Activated naive CD4-positive, alpha-beta T cell treated with anti-CD3 and anti-CD28 coated beads, Interleukin-2, amount 10 ng/mL, durations not matched to agents 7 days and 5 days (primary cell): ENCODE measurements at regions not wholly inside any gene's neighbourhood (a gene's known extent, or its start where the extent isn't known, plus 50 kb on each side); places are given as distances from the start of the nearest gene placed in this dataset.

Source experiments
- CTCF ChIA-PET: fragments of 350-600 bp; sonication (Branson Sonifier 250); formaldehyde crosslinking; loops from one replicate; lab custom pipeline; 2021; ENCODE audit warnings: antibody characterized with exemption; lab: Charles Lee
- DNase-seq: peaks from one replicate; pipeline ENCODE4 v3.0.0-alpha.2; 2020
- H3K27ac Mint-ChIP-seq: one replicate; pipeline ENCODE4 v1.8.0; 2021; ENCODE audit warnings: mild to moderate bottlenecking, moderate library complexity, mixed read lengths
- H3K27me3 Mint-ChIP-seq: one replicate; pipeline ENCODE4 v1.8.0; 2021; ENCODE audit warnings: mild to moderate bottlenecking, mixed read lengths
- H3K36me3 Mint-ChIP-seq: one replicate; pipeline ENCODE4 v1.8.0; 2021; ENCODE audit warnings: mixed read lengths
- H3K4me1 Mint-ChIP-seq: one replicate; pipeline ENCODE4 v1.8.0; 2021; ENCODE audit warnings: mixed read lengths
- H3K4me3 Mint-ChIP-seq: one replicate; pipeline ENCODE4 v1.8.0; 2021; ENCODE audit warnings: mild to moderate bottlenecking, moderate library complexity, mixed read lengths
- H3K9me3 Mint-ChIP-seq: one replicate; pipeline ENCODE4 v1.8.0; 2021; ENCODE audit warnings: mixed read lengths

GRCh38 chr4:126965877-126966276 lies 666.9 kb upstream of the INTU start:
- Mint-ChIP-seq H3K9me3 (peaks cover 2% of the 10 kb centered on the region), H3K27me3 (no peaks in the 10 kb centered on the region), H3K36me3 (no peaks in the 10 kb centered on the region), H3K27ac (no peak overlapping the region), H3K4me1 (no peaks in the 10 kb centered on the region), H3K4me3 (no peak overlapping the region)
- no peak for DNase-seq
- CTCF ChIA-PET: no interaction called here

GRCh38 chr4:126969360-126970235 lies 663.2 kb upstream of the INTU start:
- no peaks in the 10 kb centered on the region for H3K27me3 Mint-ChIP-seq
- H3K9me3 Mint-ChIP-seq: peaks cover 2% of the 10 kb centered on the region
- H3K36me3 Mint-ChIP-seq: no peaks in the 10 kb centered on the region
- no peaks in the 10 kb centered on the region for H3K4me1 Mint-ChIP-seq
- no peak overlapping the region for H3K4me3 Mint-ChIP-seq
- H3K27ac Mint-ChIP-seq: no peak overlapping the region
- DNase-seq: no peak
- CTCF ChIA-PET: no interaction called here

- Mint-ChIP-seq H3K27me3 (no peaks in the 10 kb centered on the region), H3K9me3 (no peaks in the 10 kb centered on the region), H3K4me1 (no peaks in the 10 kb centered on the region), H3K4me3 (no peak overlapping the region), H3K27ac (no peak overlapping the region), H3K36me3 (no peaks in the 10 kb centered on the region)
- CTCF ChIA-PET: no interaction called here
- no peak for DNase-seq
Measured at GRCh38 chr4:126973201-126973600, 659.6 kb upstream of the INTU start.

GRCh38 chr4:126976850-126977632 lies 655.7 kb upstream of the INTU start:
- Mint-ChIP-seq H3K4me1 (no peaks in the 10 kb centered on the region), H3K27ac (no peak overlapping the region), H3K9me3 (peaks cover 1% of the 10 kb centered on the region), H3K4me3 (no peak overlapping the region), H3K36me3 (no peaks in the 10 kb centered on the region), H3K27me3 (no peaks in the 10 kb centered on the region)
- CTCF ChIA-PET: no interaction called here
- DNase-seq: no peak

GRCh38 chr4:126986005-126986404 lies 646.8 kb upstream of the INTU start:
- Mint-ChIP-seq H3K4me3 (no peak overlapping the region), H3K27me3 (no peaks in the 10 kb centered on the region), H3K36me3 (no peaks in the 10 kb centered on the region), H3K9me3 (peaks cover 3% of the 10 kb centered on the region), H3K4me1 (no peaks in the 10 kb centered on the region), H3K27ac (no peak overlapping the region)
- no peak for DNase-seq
- CTCF ChIA-PET: no interaction called here

GRCh38 chr4:126986828-126987227 lies 645.9 kb upstream of the INTU start:
- Mint-ChIP-seq H3K36me3 (no peaks in the 10 kb centered on the region), H3K9me3 (peaks cover 4% of the 10 kb centered on the region), H3K4me3 (no peak overlapping the region), H3K4me1 (no peaks in the 10 kb centered on the region), H3K27me3 (no peaks in the 10 kb centered on the region), H3K27ac (no peak overlapping the region)
- CTCF ChIA-PET: no interaction called here
- DNase-seq: no peak

GRCh38 chr4:126991965-126992364 lies 640.8 kb upstream of the INTU start:
- no peak for DNase-seq
- H3K27ac Mint-ChIP-seq: no peak overlapping the region
- H3K4me1 Mint-ChIP-seq: no peaks in the 10 kb centered on the region
- H3K4me3 Mint-ChIP-seq: no peak overlapping the region
- peaks cover 3% of the 10 kb centered on the region for H3K9me3 Mint-ChIP-seq
- H3K36me3 Mint-ChIP-seq: no peaks in the 10 kb centered on the region
- H3K27me3 Mint-ChIP-seq: no peaks in the 10 kb centered on the region
- CTCF ChIA-PET: no interaction called here

GRCh38 chr4:126992910-126993309 lies 639.8 kb upstream of the INTU start:
- CTCF ChIA-PET: no interaction called here
- Mint-ChIP-seq H3K9me3 (peaks cover 3% of the 10 kb centered on the region), H3K36me3 (no peaks in the 10 kb centered on the region), H3K27me3 (no peaks in the 10 kb centered on the region), H3K27ac (no peak overlapping the region), H3K4me1 (no peaks in the 10 kb centered on the region), H3K4me3 (no peak overlapping the region)
- DNase-seq: no peak

- Mint-ChIP-seq H3K27ac (no peak overlapping the region), H3K4me1 (no peaks in the 10 kb centered on the region), H3K36me3 (no peaks in the 10 kb centered on the region), H3K9me3 (peaks cover 3% of the 10 kb centered on the region), H3K4me3 (no peak overlapping the region), H3K27me3 (no peaks in the 10 kb centered on the region)
- DNase-seq: no peak
- CTCF ChIA-PET: no interaction called here
Measured at GRCh38 chr4:126993351-126993750, 639.4 kb upstream of the INTU start.

- peaks cover 7% of the 10 kb centered on the region for H3K9me3 Mint-ChIP-seq
- no peaks in the 10 kb centered on the region for H3K36me3 Mint-ChIP-seq
- no peak for DNase-seq
- no peak overlapping the region for H3K4me3 Mint-ChIP-seq
- no peaks in the 10 kb centered on the region for H3K4me1 Mint-ChIP-seq
- CTCF ChIA-PET: no interaction called here
- H3K27me3 Mint-ChIP-seq: no peaks in the 10 kb centered on the region
- H3K27ac Mint-ChIP-seq: no peak overlapping the region
Measured at GRCh38 chr4:126995235-126995634, 637.5 kb upstream of the INTU start.

GRCh38 chr4:127000110-127000509 lies 632.6 kb upstream of the INTU start:
- Mint-ChIP-seq H3K27me3 (no peaks in the 10 kb centered on the region), H3K27ac (no peak overlapping the region), H3K4me1 (no peaks in the 10 kb centered on the region), H3K9me3 (peaks cover 3% of the 10 kb centered on the region), H3K36me3 (no peaks in the 10 kb centered on the region), H3K4me3 (no peak overlapping the region)
- CTCF ChIA-PET: no interaction called here
- no peak for DNase-seq

GRCh38 chr4:127000846-127001245 lies 631.9 kb upstream of the INTU start:
- no peak overlapping the region for H3K27ac Mint-ChIP-seq
- no peak for DNase-seq

GRCh38 chr4:127001933-127002332 lies 630.8 kb upstream of the INTU start:
- H3K36me3 Mint-ChIP-seq: no peaks in the 10 kb centered on the region
- CTCF ChIA-PET: no interaction called here
- H3K4me1 Mint-ChIP-seq: no peaks in the 10 kb centered on the region
- DNase-seq: no peak
- H3K9me3 Mint-ChIP-seq: peaks cover 3% of the 10 kb centered on the region
- H3K27me3 Mint-ChIP-seq: no peaks in the 10 kb centered on the region
- no peak overlapping the region for H3K4me3 Mint-ChIP-seq
- H3K27ac Mint-ChIP-seq: no peak overlapping the region

More at GRCh38 chr4:127000846-127001245, 631.9 kb upstream of the INTU start:
- H3K9me3 Mint-ChIP-seq: peaks cover 3% of the 10 kb centered on the region
- CTCF ChIA-PET: no interaction called here
- H3K4me3 Mint-ChIP-seq: no peak overlapping the region
- no peaks in the 10 kb centered on the region for H3K36me3 Mint-ChIP-seq
- H3K4me1 Mint-ChIP-seq: no peaks in the 10 kb centered on the region
- H3K27me3 Mint-ChIP-seq: no peaks in the 10 kb centered on the region

- no peaks in the 10 kb centered on the region for H3K4me1 Mint-ChIP-seq
- no peak for DNase-seq
- CTCF ChIA-PET: no interaction called here
- no peak overlapping the region for H3K4me3 Mint-ChIP-seq
- no peak overlapping the region for H3K27ac Mint-ChIP-seq
- no peaks in the 10 kb centered on the region for H3K9me3 Mint-ChIP-seq
- H3K36me3 Mint-ChIP-seq: no peaks in the 10 kb centered on the region
- no peaks in the 10 kb centered on the region for H3K27me3 Mint-ChIP-seq
Measured at GRCh38 chr4:127006446-127006877, 626.3 kb upstream of the INTU start.

- Mint-ChIP-seq H3K27ac (no peak overlapping the region), H3K9me3 (no peaks in the 10 kb centered on the region), H3K4me3 (no peak overlapping the region), H3K27me3 (no peaks in the 10 kb centered on the region), H3K4me1 (no peaks in the 10 kb centered on the region), H3K36me3 (no peaks in the 10 kb centered on the region)
- no peak for DNase-seq
- CTCF ChIA-PET: no interaction called here
Measured at GRCh38 chr4:127007305-127007704, 625.5 kb upstream of the INTU start.
